ENCODE measurements at regions not wholly inside any gene's neighbourhood (a gene's known extent, or its start where the extent isn't known, plus 50 kb on each side); places are given as distances from the start of the nearest gene placed in this dataset.

- intact Hi-C loops (cut with micrococcal nuclease) (no loop called here), dilution Hi-C loops (cut with MboI; ENCODE audit: extremely low pct_ligation_motif_present, low sequenced_read_pairs) (no loop called here)
- Histone ChIP-seq H3K9ac (replicated peaks; ENCODE audit: extremely low read depth, insufficient read depth, low read length) (no peak overlapping the region), H2AFZ (ENCODE audit: low read depth, low read length) (no peak overlapping the region), H3K27ac (ENCODE audit: insufficient read depth, low read depth, low read length) (no peak overlapping the region), H3K9me1 (replicated peaks; ENCODE audit: control insufficient read depth, extremely low read depth, insufficient read depth, low read length) (no peaks in the 10 kb centered on the region), H3K4me1 (ENCODE audit: control insufficient read depth, extremely low read depth, insufficient read depth, low read length) (no peaks in the 10 kb centered on the region), H3K4me3 (replicated peaks in 1 of 3; ENCODE audit: insufficient read depth in 1 of 3, low read depth in 1 of 3, low read length in 3 of 3) (no peak overlapping the region), H3K27me3 (ENCODE audit: control insufficient read depth in 2 of 2, insufficient read depth in 2 of 2, low read length in 2 of 2) (no peaks in the 10 kb centered on the region), H3K36me3 (ENCODE audit: control insufficient read depth in 2 of 2, extremely low read depth in 1 of 2, insufficient read depth in 2 of 2, low read length in 2 of 2) (no peaks in the 10 kb centered on the region), H3K9me3 (replicated peaks; ENCODE audit: control insufficient read depth, insufficient read depth, low read length) (peaks cover 7% of the 10 kb centered on the region), H3K79me2 (ENCODE audit: control insufficient read depth, insufficient read depth, low read length) (no peaks in the 10 kb centered on the region), H3K4me2 (ENCODE audit: insufficient read depth, low read length) (no peak overlapping the region), H4K20me1 (replicated peaks; ENCODE audit: control insufficient read depth, extremely low read depth, insufficient read depth, low read length) (no peaks in the 10 kb centered on the region)
- FAIRE-seq = no peak
- BruUV-seq (replicated peaks) = no TSS peak
- ChIA-PET CTCF (no interaction called here), POLR2A (no interaction called here)
- no peak for TF ChIP-seq FOS (IDR thresholded peaks at IDR 0.05; ENCODE audit: borderline replicate concordance, insufficient read depth, low read length)
- TF ChIP-seq GATA2 (IDR thresholded peaks at IDR 0.05; ENCODE audit: insufficient read depth, insufficient read length, low read depth, low read length) = no peak
- TF ChIP-seq, protein P1, sequence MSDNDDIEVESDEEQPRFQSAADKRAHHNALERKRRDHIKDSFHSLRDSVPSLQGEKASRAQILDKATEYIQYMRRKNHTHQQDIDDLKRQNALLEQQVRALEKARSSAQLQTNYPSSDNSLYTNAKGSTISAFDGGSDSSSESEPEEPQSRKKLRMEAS (IDR thresholded peaks at IDR 0.05; ENCODE audit: insufficient read depth, insufficient read length) = no peak
- TF ChIP-seq EZH2 (IDR thresholded peaks at IDR 0.05; ENCODE audit: borderline replicate concordance, low read depth, low read length, severe bottlenecking) = no peak
- no peak for TF ChIP-seq POLR2A (IDR thresholded peaks at IDR 0.05; ENCODE audit: low read depth, low read length)
- no peak for TF ChIP-seq JUN (IDR thresholded peaks at IDR 0.05; ENCODE audit: borderline replicate concordance, insufficient read depth, insufficient read length, low read depth)
- TF ChIP-seq MYC (IDR thresholded peaks at IDR 0.05; ENCODE audit: low read depth, low read length) = no peak
- no peak for TF ChIP-seq POLR2AphosphoS5 (IDR thresholded peaks at IDR 0.05; ENCODE audit: insufficient read depth, low read depth, low read length)
- no peak for TF ChIP-seq CTCF (IDR thresholded peaks at IDR 0.05; ENCODE audit: extremely low read depth in 1 of 2, insufficient read depth in 1 of 2, low read depth in 1 of 2, low read length in 2 of 2)
- DNase-seq (ENCODE audit: low read depth, low spot score) = no peak
Observed at GRCh38 chr2:128984081-128984480, 665.4 kb upstream of the HS6ST1 start.
